Suprapubic skin (tissue), 4 donors: ENCODE measurements at regions not wholly inside any gene's neighbourhood (a gene's known extent, or its start where the extent isn't known, plus 50 kb on each side); places are given as distances from the start of the nearest gene placed in this dataset.

Experiments used
- EP300 ChIP-seq: sonication (generic); formaldehyde crosslinking; IDR thresholded peaks from one replicate; pipeline ENCODE4 v1.6.1; 2017; ENCODE audit warnings: antibody characterized with exemption
- POLR2A ChIP-seq, 2 donors: fragments of 450-650 bp; IDR thresholded peaks; one replicate each; pipeline ENCODE4 v1.6.1; 2017; ENCODE audit warnings: antibody characterized with exemption in 2 of 2, mild to moderate bottlenecking in 2 of 2, moderate library complexity in 2 of 2
- POLR2AphosphoS5 ChIP-seq, 3 donors: sonication (generic); formaldehyde crosslinking; IDR thresholded peaks; one replicate each; pipeline ENCODE4 v1.6.1; 2017; ENCODE audit warnings: antibody characterized with exemption in 3 of 3
- TF ChIP-seq, protein P1 (sequence below), 2 donors: fragments of 200-600 bp in 1 of 2; fragments of 450-650 bp in 1 of 2; sonication (generic) in 1 of 2; IDR thresholded peaks; one replicate each; pipeline ENCODE4 v1.5.1; 2016 to 2019; ENCODE audit warnings: antibody characterized with exemption in 2 of 2, mild to moderate bottlenecking in 1 of 2, moderate library complexity in 1 of 2

DNA sequence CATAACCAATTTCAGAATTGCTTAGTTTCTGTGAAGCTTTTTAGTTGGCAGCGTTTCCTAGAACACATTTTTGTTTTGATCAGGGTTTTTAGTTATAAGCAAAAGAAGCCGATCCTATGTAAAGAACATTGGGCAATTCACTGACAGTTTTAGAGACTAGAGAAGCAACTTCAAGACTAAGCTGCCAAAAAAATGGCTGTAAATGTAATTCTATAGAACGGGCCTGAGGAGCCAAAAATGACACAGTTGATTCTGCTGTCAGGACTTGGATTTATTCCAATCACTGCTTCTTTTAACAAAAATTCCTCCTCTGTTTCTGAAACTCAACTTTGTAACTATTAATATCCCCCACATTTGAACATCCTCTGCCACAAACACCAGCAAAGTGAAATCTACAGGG, 236.0 kb upstream of the EYS start:
- TF ChIP-seq, protein P1, sequence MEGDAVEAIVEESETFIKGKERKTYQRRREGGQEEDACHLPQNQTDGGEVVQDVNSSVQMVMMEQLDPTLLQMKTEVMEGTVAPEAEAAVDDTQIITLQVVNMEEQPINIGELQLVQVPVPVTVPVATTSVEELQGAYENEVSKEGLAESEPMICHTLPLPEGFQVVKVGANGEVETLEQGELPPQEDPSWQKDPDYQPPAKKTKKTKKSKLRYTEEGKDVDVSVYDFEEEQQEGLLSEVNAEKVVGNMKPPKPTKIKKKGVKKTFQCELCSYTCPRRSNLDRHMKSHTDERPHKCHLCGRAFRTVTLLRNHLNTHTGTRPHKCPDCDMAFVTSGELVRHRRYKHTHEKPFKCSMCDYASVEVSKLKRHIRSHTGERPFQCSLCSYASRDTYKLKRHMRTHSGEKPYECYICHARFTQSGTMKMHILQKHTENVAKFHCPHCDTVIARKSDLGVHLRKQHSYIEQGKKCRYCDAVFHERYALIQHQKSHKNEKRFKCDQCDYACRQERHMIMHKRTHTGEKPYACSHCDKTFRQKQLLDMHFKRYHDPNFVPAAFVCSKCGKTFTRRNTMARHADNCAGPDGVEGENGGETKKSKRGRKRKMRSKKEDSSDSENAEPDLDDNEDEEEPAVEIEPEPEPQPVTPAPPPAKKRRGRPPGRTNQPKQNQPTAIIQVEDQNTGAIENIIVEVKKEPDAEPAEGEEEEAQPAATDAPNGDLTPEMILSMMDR (IDR thresholded peaks at IDR 0.05): no peak
- no peak for TF ChIP-seq POLR2AphosphoS5 (IDR thresholded peaks at IDR 0.05)
- TF ChIP-seq POLR2A (IDR thresholded peaks at IDR 0.05): no peak
- no peak for TF ChIP-seq EP300
